Stimulated activated CD4-positive, alpha-beta T cell treated with anti-CD3 and anti-CD28 coated beads, TNF-alpha, amount 100 ng/mL, for 24 hours (primary cell): ENCODE measurements at regions not wholly inside any gene's neighbourhood (a gene's known extent, or its start where the extent isn't known, plus 50 kb on each side); places are given as distances from the start of the nearest gene placed in this dataset.
"Not testable (repeated sequence)": the region's sequence is repeated elsewhere in the genome, so short reads cannot be mapped to it uniquely, and the experiment has no call there.

Experiments used
- DNase-seq, 3 experiments: peaks; one replicate each; pipeline ENCODE4 v3.0.0-alpha.2; 2020; ENCODE audit warnings: low read depth in 3 of 3

GRCh38 chr14:48725051-48725734 lies 861.0 kb downstream of the RPS29 start:
- no peak for DNase-seq

- DNase-seq, result no peak
Observed at GRCh38 chr14:48723841-48724495, 862.2 kb downstream of the RPS29 start.

GRCh38 chr14:48714366-48714765 lies 871.8 kb downstream of the RPS29 start:
- DNase-seq, result no peak

GRCh38 chr14:48710133-48710532 lies 876.0 kb downstream of the RPS29 start:
- DNase-seq, result no peak

- no peak for DNase-seq
Observed at GRCh38 chr14:48709277-48709785, 876.8 kb downstream of the RPS29 start.

- DNase-seq, result no peak
Observed at GRCh38 chr14:48704639-48705038, 881.5 kb downstream of the RPS29 start.

GRCh38 chr14:48703728-48704467 lies 882.3 kb downstream of the RPS29 start:
- DNase-seq, result no peak

GRCh38 chr14:48697362-48697761 lies 888.8 kb downstream of the RPS29 start:
- not testable (repeated sequence) for DNase-seq

- DNase-seq, result no peak
Observed at GRCh38 chr14:48693793-48694192, 892.4 kb downstream of the RPS29 start.

GRCh38 chr14:48690349-48690748 lies 895.8 kb downstream of the RPS29 start:
- DNase-seq, result no peak

GRCh38 chr14:48686650-48687049 lies 899.5 kb downstream of the RPS29 start:
- DNase-seq, result no peak

GRCh38 chr14:48672506-48672905 lies 913.7 kb downstream of the RPS29 start:
- DNase-seq, result no peak

GRCh38 chr14:48670939-48671338 lies 915.2 kb downstream of the RPS29 start:
- no peak for DNase-seq

- DNase-seq, result no peak
Observed at GRCh38 chr14:48665077-48665784, 920.9 kb downstream of the RPS29 start.

- no peak for DNase-seq
Observed at GRCh38 chr14:48643241-48643640, 942.9 kb downstream of the RPS29 start.

- DNase-seq, result no peak
Observed at GRCh38 chr14:48628870-48629269, 953.5 kb upstream of the MDGA2 start.

- no peak for DNase-seq
Observed at GRCh38 chr14:48622980-48623379, 947.6 kb upstream of the MDGA2 start.

- no peak for DNase-seq
Observed at GRCh38 chr14:48618057-48618456, 942.7 kb upstream of the MDGA2 start.

- no peak for DNase-seq
Observed at GRCh38 chr14:48616931-48617330, 941.5 kb upstream of the MDGA2 start.

GRCh38 chr14:48615618-48616017 lies 940.2 kb upstream of the MDGA2 start:
- DNase-seq, result no peak

GRCh38 chr14:48614003-48614402 lies 938.6 kb upstream of the MDGA2 start:
- DNase-seq, result no peak

- not testable (repeated sequence) for DNase-seq
Observed at GRCh38 chr14:48606960-48607359, 931.6 kb upstream of the MDGA2 start.
